ENCODE measurements at regions not wholly inside any gene's neighbourhood (a gene's known extent, or its start where the extent isn't known, plus 50 kb on each side); places are given as distances from the start of the nearest gene placed in this dataset.

DNA sequence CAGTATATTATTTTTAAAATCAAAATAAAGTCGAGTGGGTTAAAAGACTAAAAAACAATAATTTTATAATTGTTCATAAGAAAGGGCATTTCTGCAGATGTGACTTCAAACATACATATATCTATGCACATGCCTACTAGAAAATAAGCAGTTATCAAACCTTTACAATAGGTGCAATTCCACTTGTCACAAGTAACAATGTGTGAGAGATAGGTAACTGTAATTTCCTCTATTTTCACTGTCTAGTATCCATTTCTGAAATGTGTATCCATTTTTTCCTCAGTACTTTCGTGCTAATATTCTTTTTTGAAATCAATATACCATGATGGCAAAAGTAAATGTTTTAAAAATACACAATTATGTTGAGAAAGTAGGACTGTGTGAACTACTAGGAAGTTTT, 96.9 kb upstream of the GNAI1 start:
- Histone ChIP-seq H2AK5ac (ENCODE audit: low read length) (no peak overlapping the region), H2BK12ac (ENCODE audit: low read length) (no peak overlapping the region), H3K9ac (ENCODE audit: low read length) (no peak overlapping the region), H3K79me2 (ENCODE audit: control insufficient read depth, insufficient read depth, low read length, poor library complexity) (no peaks in the 10 kb centered on the region), H4K12ac (ENCODE audit: low read depth, low read length) (no peak overlapping the region), H3K4me1 (ENCODE audit: control insufficient read depth in 1 of 2, insufficient read depth in 2 of 2, low read length in 2 of 2) (no peaks in the 10 kb centered on the region), H3K18ac (ENCODE audit: low read length) (no peak overlapping the region), H3K27me3 (ENCODE audit: insufficient read depth, low read length) (no peaks in the 10 kb centered on the region), H3K9me3 (ENCODE audit: insufficient read depth, low read depth, low read length) (no peaks in the 10 kb centered on the region), H4K8ac (ENCODE audit: low read depth, low read length) (no peak overlapping the region), H3K4ac (ENCODE audit: low read depth, low read length) (no peak overlapping the region), H3K23ac (ENCODE audit: low read length) (no peak overlapping the region), H3K4me3 (ENCODE audit: low read depth, low read length) (no peak overlapping the region), H4K91ac (ENCODE audit: low read depth, low read length) (no peak overlapping the region), H3K14ac (ENCODE audit: low read length) (no peak overlapping the region), H3K79me1 (ENCODE audit: low read length) (no peaks in the 10 kb centered on the region), H2BK5ac (ENCODE audit: low read depth, low read length, poor library complexity) (no peak overlapping the region), H3K36me3 (ENCODE audit: control insufficient read depth in 1 of 2, insufficient read depth in 2 of 2, low read length in 2 of 2) (no peaks in the 10 kb centered on the region), H2BK120ac (ENCODE audit: insufficient read depth, low read length, poor library complexity) (no peak overlapping the region), H3K4me2 (ENCODE audit: low read length) (no peak overlapping the region), H2AFZ (ENCODE audit: insufficient read depth, low read length, poor library complexity) (no peak overlapping the region), H3K27ac (ENCODE audit: low read depth, low read length) (no peak overlapping the region)
- WGBS (ENCODE audit: extremely low coverage, insufficient coverage, insufficient read length) = no CpG with 5 or more reads among the region's 2 CpGs
- DNase-seq = no peak

DNA sequence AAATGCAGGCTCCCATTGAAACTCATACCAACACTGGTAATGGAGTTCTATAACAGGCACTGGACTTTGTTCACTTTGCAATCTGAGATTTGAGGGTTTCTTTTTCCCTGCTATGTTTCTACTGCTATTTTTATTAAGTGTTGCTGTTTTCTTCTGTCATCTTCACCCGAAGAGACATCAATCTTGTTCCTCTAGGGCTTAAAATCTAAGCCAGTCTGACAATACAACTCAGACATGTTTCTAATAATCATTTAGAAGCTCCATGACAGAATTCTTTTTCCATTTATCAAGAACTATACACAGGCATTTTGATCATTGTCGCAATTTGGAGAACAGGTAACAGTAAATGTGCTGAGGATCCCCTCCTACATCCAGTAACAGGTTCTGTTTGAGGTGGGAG, 98.5 kb upstream of the GNAI1 start:
- no peak for DNase-seq
- Histone ChIP-seq H3K23ac (ENCODE audit: low read length) (no peak overlapping the region), H3K9me3 (ENCODE audit: insufficient read depth, low read depth, low read length) (no peaks in the 10 kb centered on the region), H2BK12ac (ENCODE audit: low read length) (no peak overlapping the region), H3K9ac (ENCODE audit: low read length) (no peak overlapping the region), H2BK5ac (ENCODE audit: low read depth, low read length, poor library complexity) (no peak overlapping the region), H3K79me2 (ENCODE audit: control insufficient read depth, insufficient read depth, low read length, poor library complexity) (no peaks in the 10 kb centered on the region), H3K14ac (ENCODE audit: low read length) (no peak overlapping the region), H3K27ac (ENCODE audit: low read depth, low read length) (no peak overlapping the region), H2AK5ac (ENCODE audit: low read length) (no peak overlapping the region), H4K12ac (ENCODE audit: low read depth, low read length) (no peak overlapping the region), H2AFZ (ENCODE audit: insufficient read depth, low read length, poor library complexity) (no peak overlapping the region), H3K4ac (ENCODE audit: low read depth, low read length) (no peak overlapping the region), H2BK120ac (ENCODE audit: insufficient read depth, low read length, poor library complexity) (no peak overlapping the region), H4K91ac (ENCODE audit: low read depth, low read length) (no peak overlapping the region), H3K18ac (ENCODE audit: low read length) (no peak overlapping the region), H3K4me1 (ENCODE audit: control insufficient read depth in 1 of 2, insufficient read depth in 2 of 2, low read length in 2 of 2) (no peaks in the 10 kb centered on the region), H3K79me1 (ENCODE audit: low read length) (no peaks in the 10 kb centered on the region), H3K4me3 (ENCODE audit: low read depth, low read length) (no peak overlapping the region), H3K27me3 (ENCODE audit: insufficient read depth, low read length) (no peaks in the 10 kb centered on the region), H3K36me3 (ENCODE audit: control insufficient read depth in 1 of 2, insufficient read depth in 2 of 2, low read length in 2 of 2) (no peaks in the 10 kb centered on the region), H4K8ac (ENCODE audit: low read depth, low read length) (no peak overlapping the region), H3K4me2 (ENCODE audit: low read length) (no peak overlapping the region)
- no CpG with 5 or more reads among the region's 2 CpGs for WGBS (ENCODE audit: extremely low coverage, insufficient coverage, insufficient read length)

- H3K27me3 ChIP-seq (ENCODE audit: insufficient read depth, low read length) = no peaks in the 10 kb centered on the region
- no peaks in the 10 kb centered on the region for H3K9me3 ChIP-seq (ENCODE audit: insufficient read depth, low read depth, low read length)
- H3K14ac ChIP-seq (ENCODE audit: low read length) = no peak overlapping the region
- H4K12ac ChIP-seq (ENCODE audit: low read depth, low read length) = no peak overlapping the region
- no peak for DNase-seq
- H4K8ac ChIP-seq (ENCODE audit: low read depth, low read length) = no peak overlapping the region
- no peaks in the 10 kb centered on the region for H3K79me1 ChIP-seq (ENCODE audit: low read length)
- H2BK5ac ChIP-seq (ENCODE audit: low read depth, low read length, poor library complexity) = no peak overlapping the region
- H3K79me2 ChIP-seq (ENCODE audit: control insufficient read depth, insufficient read depth, low read length, poor library complexity) = no peaks in the 10 kb centered on the region
- no peak overlapping the region for H2BK12ac ChIP-seq (ENCODE audit: low read length)
- H3K4me1 ChIP-seq (ENCODE audit: control insufficient read depth in 1 of 2, insufficient read depth in 2 of 2, low read length in 2 of 2) = no peaks in the 10 kb centered on the region
- no peak overlapping the region for H3K27ac ChIP-seq (ENCODE audit: low read depth, low read length)
- no peaks in the 10 kb centered on the region for H3K36me3 ChIP-seq (ENCODE audit: control insufficient read depth in 1 of 2, insufficient read depth in 2 of 2, low read length in 2 of 2)
- no peak overlapping the region for H3K4me3 ChIP-seq (ENCODE audit: low read depth, low read length)
- H3K4me2 ChIP-seq (ENCODE audit: low read length) = no peak overlapping the region
- WGBS (ENCODE audit: extremely low coverage, insufficient coverage, insufficient read length) = no CpG with 5 or more reads among the region's 3 CpGs
- no peak overlapping the region for H3K18ac ChIP-seq (ENCODE audit: low read length)
- no peak overlapping the region for H2AK5ac ChIP-seq (ENCODE audit: low read length)
- no peak overlapping the region for H3K4ac ChIP-seq (ENCODE audit: low read depth, low read length)
- no peak overlapping the region for H2AFZ ChIP-seq (ENCODE audit: insufficient read depth, low read length, poor library complexity)
- no peak overlapping the region for H3K9ac ChIP-seq (ENCODE audit: low read length)
- H3K23ac ChIP-seq (ENCODE audit: low read length) = no peak overlapping the region
- no peak overlapping the region for H4K91ac ChIP-seq (ENCODE audit: low read depth, low read length)
- no peak overlapping the region for H2BK120ac ChIP-seq (ENCODE audit: insufficient read depth, low read length, poor library complexity)
These were observed 105.9 kb upstream of the GNAI1 start for GRCh38 chr7:80028717-80029116.

- Histone ChIP-seq H4K91ac (ENCODE audit: low read depth, low read length) (no peak overlapping the region), H3K14ac (ENCODE audit: low read length) (no peak overlapping the region), H4K8ac (ENCODE audit: low read depth, low read length) (no peak overlapping the region), H2AFZ (ENCODE audit: insufficient read depth, low read length, poor library complexity) (no peak overlapping the region), H3K4ac (ENCODE audit: low read depth, low read length) (no peak overlapping the region), H3K4me3 (ENCODE audit: low read depth, low read length) (no peak overlapping the region), H4K12ac (ENCODE audit: low read depth, low read length) (no peak overlapping the region), H3K79me1 (ENCODE audit: low read length) (no peaks in the 10 kb centered on the region), H3K79me2 (ENCODE audit: control insufficient read depth, insufficient read depth, low read length, poor library complexity) (no peaks in the 10 kb centered on the region), H3K4me2 (ENCODE audit: low read length) (no peak overlapping the region), H2BK120ac (ENCODE audit: insufficient read depth, low read length, poor library complexity) (no peak overlapping the region), H3K36me3 (ENCODE audit: control insufficient read depth in 1 of 2, insufficient read depth in 2 of 2, low read length in 2 of 2) (no peaks in the 10 kb centered on the region), H3K9me3 (ENCODE audit: insufficient read depth, low read depth, low read length) (no peaks in the 10 kb centered on the region), H2BK5ac (ENCODE audit: low read depth, low read length, poor library complexity) (no peak overlapping the region), H3K9ac (ENCODE audit: low read length) (no peak overlapping the region), H3K27me3 (ENCODE audit: insufficient read depth, low read length) (no peaks in the 10 kb centered on the region), H3K23ac (ENCODE audit: low read length) (no peak overlapping the region), H3K4me1 (ENCODE audit: control insufficient read depth in 1 of 2, insufficient read depth in 2 of 2, low read length in 2 of 2) (no peaks in the 10 kb centered on the region), H2AK5ac (ENCODE audit: low read length) (no peak overlapping the region), H2BK12ac (ENCODE audit: low read length) (no peak overlapping the region), H3K27ac (ENCODE audit: low read depth, low read length) (no peak overlapping the region), H3K18ac (ENCODE audit: low read length) (no peak overlapping the region)
- WGBS (ENCODE audit: extremely low coverage, insufficient coverage, insufficient read length) = no CpG with 5 or more reads among the region's 4 CpGs
- DNase-seq = no peak
These were observed 106.9 kb upstream of the GNAI1 start for GRCh38 chr7:80027611-80028173.

Data from trophoblast cell (in vitro differentiated cells and primary cell).